ENCODE measurements at regions not wholly inside any gene's neighbourhood (a gene's known extent, or its start where the extent isn't known, plus 50 kb on each side); places are given as distances from the start of the nearest gene placed in this dataset.

DNA sequence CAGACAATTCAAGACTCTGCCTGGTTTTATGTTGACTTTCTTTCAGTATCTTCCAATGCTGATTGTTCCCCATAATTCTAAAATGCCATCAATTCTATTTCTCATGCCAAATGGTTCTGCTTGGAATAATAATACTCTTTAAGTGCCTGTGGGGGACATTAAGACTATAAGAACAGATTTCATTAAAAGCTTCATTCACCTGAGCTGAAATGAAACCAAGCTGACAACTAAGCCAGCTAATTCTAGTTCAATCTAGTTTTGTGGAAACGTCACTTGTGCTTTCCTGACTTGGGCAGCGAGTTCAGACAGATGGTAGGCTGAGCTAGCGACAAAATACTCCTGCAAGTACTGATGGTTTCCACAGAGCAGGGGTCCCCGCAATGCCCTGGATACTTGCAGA lies 491.1 kb upstream of the RAB6C start:
- Histone ChIP-seq H4K20me1 (ENCODE audit: control insufficient read depth, extremely low read depth, insufficient read depth, low read length) (no peaks in the 10 kb centered on the region), H2AFZ (ENCODE audit: control insufficient read depth, low read length) (no peak overlapping the region), H3K27me3 (ENCODE audit: control insufficient read depth, extremely low read depth, insufficient read depth, low read length) (peaks cover 9% of the 10 kb centered on the region), H3K4me3 (ENCODE audit: control insufficient read depth in 2 of 3, extremely low read depth in 1 of 3, insufficient read depth in 2 of 3, low read depth in 1 of 3, low read length in 3 of 3) (no peak overlapping the region), H3K27ac (ENCODE audit: control insufficient read depth, insufficient read depth, low read length) (no peak overlapping the region), H3K9ac (ENCODE audit: control insufficient read depth, extremely low read depth, insufficient read depth, low read length) (no peak overlapping the region), H3K9me1 (ENCODE audit: control insufficient read depth, extremely low read depth, insufficient read depth, low read length) (no peaks in the 10 kb centered on the region), H3K36me3 (ENCODE audit: control insufficient read depth in 2 of 2, extremely low read depth in 1 of 2, insufficient read depth in 2 of 2, low read length in 2 of 2) (no peaks in the 10 kb centered on the region), H3K4me2 (ENCODE audit: control insufficient read depth, extremely low read depth, insufficient read depth, low read depth, low read length) (no peak overlapping the region), H3K4me1 (ENCODE audit: control insufficient read depth, extremely low read depth, insufficient read depth, low read length) (no peaks in the 10 kb centered on the region), H3K79me2 (ENCODE audit: control insufficient read depth, insufficient read depth, low read length) (no peaks in the 10 kb centered on the region), H3K9me3 (ENCODE audit: control insufficient read depth, low read depth, low read length) (no peaks in the 10 kb centered on the region)
- DNase-seq (ENCODE audit: low read depth, low spot score) (no peak), FAIRE-seq (no peak)
- TF ChIP-seq EZH2 (IDR thresholded peaks at IDR 0.05; ENCODE audit: low read length): no peak
- TF ChIP-seq, protein P1, sequence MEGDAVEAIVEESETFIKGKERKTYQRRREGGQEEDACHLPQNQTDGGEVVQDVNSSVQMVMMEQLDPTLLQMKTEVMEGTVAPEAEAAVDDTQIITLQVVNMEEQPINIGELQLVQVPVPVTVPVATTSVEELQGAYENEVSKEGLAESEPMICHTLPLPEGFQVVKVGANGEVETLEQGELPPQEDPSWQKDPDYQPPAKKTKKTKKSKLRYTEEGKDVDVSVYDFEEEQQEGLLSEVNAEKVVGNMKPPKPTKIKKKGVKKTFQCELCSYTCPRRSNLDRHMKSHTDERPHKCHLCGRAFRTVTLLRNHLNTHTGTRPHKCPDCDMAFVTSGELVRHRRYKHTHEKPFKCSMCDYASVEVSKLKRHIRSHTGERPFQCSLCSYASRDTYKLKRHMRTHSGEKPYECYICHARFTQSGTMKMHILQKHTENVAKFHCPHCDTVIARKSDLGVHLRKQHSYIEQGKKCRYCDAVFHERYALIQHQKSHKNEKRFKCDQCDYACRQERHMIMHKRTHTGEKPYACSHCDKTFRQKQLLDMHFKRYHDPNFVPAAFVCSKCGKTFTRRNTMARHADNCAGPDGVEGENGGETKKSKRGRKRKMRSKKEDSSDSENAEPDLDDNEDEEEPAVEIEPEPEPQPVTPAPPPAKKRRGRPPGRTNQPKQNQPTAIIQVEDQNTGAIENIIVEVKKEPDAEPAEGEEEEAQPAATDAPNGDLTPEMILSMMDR (optimal IDR thresholded peaks at IDR 0.05 in 1 of 3, IDR thresholded peaks at IDR 0.05 in 1 of 3, conservative IDR thresholded peaks at IDR 0.05 in 1 of 3; ENCODE audit: extremely low read depth in 1 of 3, insufficient read depth in 2 of 3, low read length in 3 of 3): no peak
- dilution Hi-C loops (cut with MboI; ENCODE audit: extremely low pct_ligation_motif_present, low sequenced_read_pairs): no loop called here

GRCh38 chr2:129490641-129491040 lies 488.8 kb upstream of the RAB6C start:
- H4K20me1 ChIP-seq (ENCODE audit: control insufficient read depth, extremely low read depth, insufficient read depth, low read length): no peaks in the 10 kb centered on the region
- H3K36me3 ChIP-seq (ENCODE audit: control insufficient read depth in 2 of 2, extremely low read depth in 1 of 2, insufficient read depth in 2 of 2, low read length in 2 of 2): no peaks in the 10 kb centered on the region
- H3K79me2 ChIP-seq (ENCODE audit: control insufficient read depth, insufficient read depth, low read length): no peaks in the 10 kb centered on the region
- peaks cover 9% of the 10 kb centered on the region for H3K27me3 ChIP-seq (ENCODE audit: control insufficient read depth, extremely low read depth, insufficient read depth, low read length)
- no peak overlapping the region for H3K4me2 ChIP-seq (ENCODE audit: control insufficient read depth, extremely low read depth, insufficient read depth, low read depth, low read length)
- no peak overlapping the region for H2AFZ ChIP-seq (ENCODE audit: control insufficient read depth, low read length)
- DNase-seq (ENCODE audit: low read depth, low spot score): no peak
- H3K9me1 ChIP-seq (ENCODE audit: control insufficient read depth, extremely low read depth, insufficient read depth, low read length): no peaks in the 10 kb centered on the region
- TF ChIP-seq, protein P1 (optimal IDR thresholded peaks at IDR 0.05 in 1 of 3, IDR thresholded peaks at IDR 0.05 in 1 of 3, conservative IDR thresholded peaks at IDR 0.05 in 1 of 3; ENCODE audit: extremely low read depth in 1 of 3, insufficient read depth in 2 of 3, low read length in 3 of 3): no peak
- no peak for TF ChIP-seq EZH2 (IDR thresholded peaks at IDR 0.05; ENCODE audit: low read length)
- H3K4me3 ChIP-seq (ENCODE audit: control insufficient read depth in 2 of 3, extremely low read depth in 1 of 3, insufficient read depth in 2 of 3, low read depth in 1 of 3, low read length in 3 of 3): no peak overlapping the region
- H3K9me3 ChIP-seq (ENCODE audit: control insufficient read depth, low read depth, low read length): no peaks in the 10 kb centered on the region
- FAIRE-seq: no peak
- dilution Hi-C loops (cut with MboI; ENCODE audit: extremely low pct_ligation_motif_present, low sequenced_read_pairs): no loop called here
- H3K9ac ChIP-seq (ENCODE audit: control insufficient read depth, extremely low read depth, insufficient read depth, low read length): no peak overlapping the region
- no peak overlapping the region for H3K27ac ChIP-seq (ENCODE audit: control insufficient read depth, insufficient read depth, low read length)
- no peaks in the 10 kb centered on the region for H3K4me1 ChIP-seq (ENCODE audit: control insufficient read depth, extremely low read depth, insufficient read depth, low read length)
